ENCODE measurements at regions not wholly inside any gene's neighbourhood (a gene's known extent, or its start where the extent isn't known, plus 50 kb on each side); places are given as distances from the start of the nearest gene placed in this dataset.

GRCh38 chr7:46195934-46196333, 274.9 kb upstream of the IGFBP3 start:
- H3K27me3 Mint-ChIP-seq (ENCODE audit: low read depth) = no peaks in the 10 kb centered on the region
- no peak overlapping the region for H3K4me3 Mint-ChIP-seq
- no peak overlapping the region for H3K27ac Mint-ChIP-seq
- H3K36me3 Mint-ChIP-seq = no peaks in the 10 kb centered on the region
- peaks cover 6% of the 10 kb centered on the region; the same call in 1 of the 2 replicates for H3K9me3 Mint-ChIP-seq
- ATAC-seq (no peak), DNase-seq (ENCODE audit: low spot score) (no peak)
- POLR2A ChIA-PET = no interaction called here
- no peaks in the 10 kb centered on the region for H3K4me1 Mint-ChIP-seq
- TF ChIP-seq ATF6 (CRISPR knock-in tag; IDR thresholded peaks at IDR 0.05) = no peak
- no peak for TF ChIP-seq TP53 (CRISPR knock-in tag; IDR thresholded peaks at IDR 0.05)
- no peak for TF ChIP-seq ZNF263 (CRISPR knock-in tag; IDR thresholded peaks at IDR 0.05; ENCODE audit: low read depth)
- TF ChIP-seq E2F4 (CRISPR knock-in tag; IDR thresholded peaks at IDR 0.05; ENCODE audit: borderline replicate concordance, low read depth) = no peak
- TF ChIP-seq ZNF671 (CRISPR knock-in tag; IDR thresholded peaks at IDR 0.05) = no peak
- CTCF ChIA-PET = interaction anchor here (0.9 to 1.2 kb wide), 2 partner anchors 24 to 278 kb away, joined by 3 read pairs; no protein-coding TSS in a partner anchor

GRCh38 chr7:46192271-46192670, 271.2 kb upstream of the IGFBP3 start:
- no peaks in the 10 kb centered on the region for H3K36me3 Mint-ChIP-seq
- peaks cover 6% of the 10 kb centered on the region; the same call in 1 of the 2 replicates for H3K9me3 Mint-ChIP-seq
- ATAC-seq (no peak), DNase-seq (ENCODE audit: low spot score) (no peak)
- H3K4me1 Mint-ChIP-seq = peaks cover 6% of the 10 kb centered on the region
- no peaks in the 10 kb centered on the region for H3K27me3 Mint-ChIP-seq (ENCODE audit: low read depth)
- H3K4me3 Mint-ChIP-seq = no peak overlapping the region
- TF ChIP-seq SMAD3 (CRISPR knock-in tag; IDR thresholded peaks at IDR 0.05; ENCODE audit: borderline replicate concordance) = no peak
- TF ChIP-seq ZNF281 (CRISPR knock-in tag; IDR thresholded peaks at IDR 0.05) = no peak
- TF ChIP-seq ZNF317 (CRISPR knock-in tag; IDR thresholded peaks at IDR 0.05; ENCODE audit: borderline replicate concordance, low read depth) = no peak
- no peak for TF ChIP-seq ZNF396 (CRISPR knock-in tag; IDR thresholded peaks at IDR 0.05; ENCODE audit: borderline replicate concordance)
- ChIA-PET POLR2A (no interaction called here), CTCF (no interaction called here)
- no peak overlapping the region for H3K27ac Mint-ChIP-seq

GRCh38 chr7:46191776-46192175, 270.7 kb upstream of the IGFBP3 start:
- ChIA-PET CTCF (no interaction called here), POLR2A (no interaction called here)
- Mint-ChIP-seq H3K9me3 (peaks cover 9% of the 10 kb centered on the region), H3K4me3 (no peak overlapping the region), H3K27me3 (ENCODE audit: low read depth) (no peaks in the 10 kb centered on the region), H3K36me3 (no peaks in the 10 kb centered on the region), H3K4me1 (peaks cover 6% of the 10 kb centered on the region), H3K27ac (peak overlapping the region; percentile 24; the same call in 1 of the 2 replicates)
- DNase-seq (ENCODE audit: low spot score) (no peak), ATAC-seq (no peak)
- no peak for TF ChIP-seq TCF7 (CRISPR knock-in tag; IDR thresholded peaks at IDR 0.05; ENCODE audit: low read depth)
- no peak for TF ChIP-seq ZBTB43 (CRISPR knock-in tag; IDR thresholded peaks at IDR 0.05)
- TF ChIP-seq NFE2L1 (CRISPR knock-in tag; IDR thresholded peaks at IDR 0.05) = no peak
- no peak for TF ChIP-seq ZSCAN18 (CRISPR knock-in tag; IDR thresholded peaks at IDR 0.05)
- no peak for TF ChIP-seq ZNF425 (CRISPR knock-in tag; conservative IDR thresholded peaks at IDR 0.05)
- no peak for TF ChIP-seq PRDM15 (CRISPR knock-in tag; IDR thresholded peaks at IDR 0.05)
- TF ChIP-seq ZNF396 (CRISPR knock-in tag; IDR thresholded peaks at IDR 0.05; ENCODE audit: borderline replicate concordance) = no peak
